HG03521 (cell line): ENCODE measurements at regions not wholly inside any gene's neighbourhood (a gene's known extent, or its start where the extent isn't known, plus 50 kb on each side); places are given as distances from the start of the nearest gene placed in this dataset.

Experiments used
- ATAC-seq: cut with Tn5 transposase; IDR thresholded peaks from one replicate; pipeline ENCODE4 v1.9.1; 2021; ENCODE audit warnings: mild to moderate bottlenecking, moderate library complexity; ENCODE audit not compliant: unreplicated experiment

GRCh38 chr1:221286399-221286798 lies 407.2 kb downstream of the HLX start:
- no peak for ATAC-seq

GRCh38 chr1:221289103-221289502 lies 409.9 kb downstream of the HLX start:
- no peak for ATAC-seq

- ATAC-seq: no peak
These were observed 411.4 kb downstream of the HLX start for GRCh38 chr1:221290669-221291068.

GRCh38 chr1:221291113-221291512 lies 411.9 kb downstream of the HLX start:
- ATAC-seq: no peak

- ATAC-seq: no peak
These were observed 413.4 kb downstream of the HLX start for GRCh38 chr1:221292652-221293051.

- ATAC-seq: no peak
These were observed 415.0 kb downstream of the HLX start for GRCh38 chr1:221294242-221294641.

- no peak for ATAC-seq
These were observed 423.1 kb downstream of the HLX start for GRCh38 chr1:221302357-221302756.

GRCh38 chr1:221302810-221303209 lies 423.6 kb downstream of the HLX start:
- ATAC-seq: no peak

GRCh38 chr1:221303623-221304022 lies 424.4 kb downstream of the HLX start:
- no peak for ATAC-seq

GRCh38 chr1:221306239-221306638 lies 427.0 kb downstream of the HLX start:
- ATAC-seq: no peak

GRCh38 chr1:221308534-221309511 lies 429.6 kb downstream of the HLX start:
- ATAC-seq: no peak

GRCh38 chr1:221309723-221310122 lies 430.5 kb downstream of the HLX start:
- ATAC-seq: no peak

- ATAC-seq: no peak
These were observed 430.9 kb downstream of the HLX start for GRCh38 chr1:221310180-221310579.

- ATAC-seq: no peak
These were observed 426.6 kb downstream of the DUSP10 start for GRCh38 chr1:221315330-221315729.

- no peak for ATAC-seq
These were observed 425.3 kb downstream of the DUSP10 start for GRCh38 chr1:221316491-221317056.

- ATAC-seq: no peak
These were observed 424.4 kb downstream of the DUSP10 start for GRCh38 chr1:221317537-221317936.

- no peak for ATAC-seq
These were observed 413.9 kb downstream of the DUSP10 start for GRCh38 chr1:221327954-221328353.

- ATAC-seq: no peak
These were observed 413.5 kb downstream of the DUSP10 start for GRCh38 chr1:221328371-221328770.

- no peak for ATAC-seq
These were observed 410.4 kb downstream of the DUSP10 start for GRCh38 chr1:221331273-221332183.

- ATAC-seq: no peak
These were observed 407.8 kb downstream of the DUSP10 start for GRCh38 chr1:221334062-221334461.
